ENCODE measurements at regions not wholly inside any gene's neighbourhood (a gene's known extent, or its start where the extent isn't known, plus 50 kb on each side); places are given as distances from the start of the nearest gene placed in this dataset.

DNA sequence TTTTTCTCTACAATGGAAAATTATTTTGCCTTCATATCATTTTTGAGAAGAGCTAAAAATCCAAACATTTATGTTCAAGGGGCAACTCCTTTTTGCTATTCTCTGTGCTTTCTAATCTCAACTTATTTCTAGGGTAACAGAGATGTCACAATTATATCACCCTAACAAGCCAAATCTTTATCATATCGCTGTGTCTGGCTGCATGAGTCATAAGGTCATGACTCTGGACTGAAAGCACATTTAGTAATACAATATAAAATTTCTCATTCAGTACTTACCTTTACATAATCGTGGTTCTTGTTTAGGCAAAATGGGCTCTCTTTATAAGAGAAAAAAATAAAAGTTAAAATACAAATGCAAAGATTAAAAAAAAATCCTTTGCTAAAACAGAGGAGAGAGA, 326.0 kb downstream of the CASP12 start:
- no peak for TF ChIP-seq CTCF (IDR thresholded peaks at IDR 0.05; ENCODE audit: low read length)
- no peak for TF ChIP-seq EZH2 (optimal IDR thresholded peaks at IDR 0.05; ENCODE audit: low read depth, low read length)
